Right lobe of liver (tissue), 4 donors: ENCODE measurements at regions not wholly inside any gene's neighbourhood (a gene's known extent, or its start where the extent isn't known, plus 50 kb on each side); places are given as distances from the start of the nearest gene placed in this dataset.

Experiments
- CTCF ChIP-seq, 4 donors: fragments of 200-600 bp in 3 of 4; fragments of 450-650 bp in 1 of 4; IDR thresholded peaks; one replicate each; pipeline versions ENCODE4 v1.5.1 to v1.8.0; 2016 to 2022; ENCODE audit warnings: antibody characterized with exemption in 4 of 4, mild to moderate bottlenecking in 2 of 4
- POLR2A ChIP-seq: fragments of 450-650 bp; IDR thresholded peaks from one replicate; pipeline ENCODE4 v1.6.1; 2017; ENCODE audit warnings: antibody characterized with exemption, mild to moderate bottlenecking
- donor health status: DM: no; HTN: no; CAD: no.
- donor health status: DM: no; HTN: no; CAD: no.
- donor health status: DM: no; HTN: yes; CAD: no.

- TF ChIP-seq CTCF (IDR thresholded peaks at IDR 0.05) (no peak), POLR2A (no peak)
These were observed 1013.7 kb upstream of the CNTN5 start for GRCh38 chr11:98007072-98007471.
